SJSA1 (cell line): ENCODE measurements at regions not wholly inside any gene's neighbourhood (a gene's known extent, or its start where the extent isn't known, plus 50 kb on each side); places are given as distances from the start of the nearest gene placed in this dataset.

ENCODE experiments used
- DNase-seq, 2 experiments: peaks; one replicate each; pipeline ENCODE4 v3.0.0-alpha.2; 2015 to 2020; ENCODE audit warnings: low spot score in 2 of 2, low read depth in 1 of 2
- H3K27ac ChIP-seq: fragments of 250-450 bp; sonication (Bioruptor Pico); 2 replicates; pipeline ENCODE4 v1.5.1; 2020; ENCODE audit warnings: mild to moderate bottlenecking, moderate library complexity
- H3K27me3 ChIP-seq: fragments of 250-450 bp; sonication (Bioruptor Pico); replicated peaks from 2 replicates; pipeline ENCODE4 v1.5.1; 2020; ENCODE audit warnings: mild to moderate bottlenecking, moderate library complexity
- H3K36me3 ChIP-seq: fragments of 250-450 bp; sonication (Bioruptor Pico); 2 replicates; pipeline ENCODE4 v1.5.1; 2020; ENCODE audit warnings: mild to moderate bottlenecking
- H3K4me1 ChIP-seq: fragments of 250-450 bp; sonication (Bioruptor Pico); replicated peaks from 2 replicates; pipeline ENCODE4 v1.6.1; 2021; ENCODE audit warnings: mild to moderate bottlenecking
- H3K4me3 ChIP-seq: fragments of 250-450 bp; sonication (Bioruptor Pico); 2 replicates; pipeline ENCODE4 v1.5.1; 2020; ENCODE audit warnings: mild to moderate bottlenecking
- H3K9me3 ChIP-seq: fragments of 250-450 bp; sonication (Bioruptor Pico); replicated peaks from 2 replicates; pipeline ENCODE4 v1.5.1; 2020; ENCODE audit warnings: mild to moderate bottlenecking

DNA sequence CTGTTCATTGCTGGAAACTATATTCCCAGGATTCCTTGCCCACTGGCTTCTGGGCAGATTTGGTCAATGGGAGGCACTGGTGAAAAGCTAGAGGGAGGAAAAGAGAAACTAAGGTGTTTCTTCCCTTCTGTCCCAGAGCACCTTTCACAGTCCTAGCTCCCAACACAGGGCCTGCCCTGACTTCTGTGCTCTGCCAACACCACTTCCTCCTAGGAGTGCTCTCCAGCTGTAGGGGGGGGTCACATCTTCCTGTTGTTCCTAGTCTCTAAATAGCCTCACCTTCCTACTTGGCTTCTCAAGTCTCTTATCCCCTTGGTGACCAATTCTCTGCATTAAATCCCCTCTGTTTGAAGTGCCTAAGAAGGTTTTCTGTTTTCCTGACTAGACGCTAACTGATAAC lies 115.4 kb downstream of the ADRB2 start:
- Histone ChIP-seq H3K9me3 (no peaks in the 10 kb centered on the region), H3K27me3 (no peaks in the 10 kb centered on the region), H3K4me3 (no peak overlapping the region), H3K4me1 (peaks cover 9% of the 10 kb centered on the region), H3K27ac (no peak overlapping the region), H3K36me3 (no peaks in the 10 kb centered on the region)
- peak in 1 of 2 experiments; percentile 16 for DNase-seq

GRCh38 chr5:148949841-148950470 lies 112.9 kb downstream of the SH3TC2 start:
- Histone ChIP-seq H3K27ac (no peak overlapping the region), H3K4me3 (no peak overlapping the region), H3K9me3 (no peaks in the 10 kb centered on the region), H3K36me3 (no peaks in the 10 kb centered on the region), H3K4me1 (peaks cover 6% of the 10 kb centered on the region), H3K27me3 (no peaks in the 10 kb centered on the region)
- no peak for DNase-seq

DNA sequence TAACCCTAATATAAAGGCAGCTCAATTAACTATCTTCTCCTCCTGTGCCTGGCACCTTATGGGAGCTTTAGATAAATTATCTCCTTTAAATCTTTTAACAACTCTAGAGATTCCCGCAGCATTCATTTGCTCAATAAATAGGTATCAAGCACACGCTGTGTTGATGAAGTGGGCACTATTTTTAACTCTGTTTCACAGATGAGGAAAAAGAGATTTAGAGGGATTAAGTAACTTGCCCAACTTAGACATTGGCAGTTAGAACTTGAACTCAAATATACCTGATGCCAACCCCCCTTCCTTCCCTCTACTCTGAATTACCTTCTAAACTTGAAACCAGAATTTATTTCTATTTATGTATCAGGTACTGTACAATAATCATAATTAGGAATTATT lies 112.4 kb downstream of the SH3TC2 start:
- Histone ChIP-seq H3K9me3 (no peaks in the 10 kb centered on the region), H3K4me3 (no peak overlapping the region), H3K27ac (no peak overlapping the region), H3K4me1 (peaks cover 6% of the 10 kb centered on the region), H3K27me3 (no peaks in the 10 kb centered on the region), H3K36me3 (no peaks in the 10 kb centered on the region)
- no peak for DNase-seq

DNA sequence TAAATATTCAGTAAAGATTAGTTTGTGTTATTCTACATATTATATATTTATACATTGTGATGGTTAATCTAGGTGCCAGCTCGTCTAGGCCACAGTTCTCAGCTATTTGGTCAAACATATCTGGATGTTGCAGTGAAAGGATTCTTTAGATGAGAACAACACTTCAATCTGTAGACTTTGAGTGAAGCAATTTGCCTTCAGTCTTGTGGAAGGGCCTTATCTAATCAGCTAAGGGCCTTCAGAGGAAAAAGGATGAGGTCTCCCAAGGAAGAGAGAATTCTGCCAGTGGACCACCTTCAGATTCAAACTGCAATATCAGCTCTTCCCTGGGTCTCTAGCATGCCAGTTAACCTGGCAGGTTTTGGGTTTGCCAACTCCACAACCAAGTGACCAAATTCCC lies 112.0 kb downstream of the SH3TC2 start:
- Histone ChIP-seq H3K27me3 (no peaks in the 10 kb centered on the region), H3K4me1 (peaks cover 6% of the 10 kb centered on the region)

DNA sequence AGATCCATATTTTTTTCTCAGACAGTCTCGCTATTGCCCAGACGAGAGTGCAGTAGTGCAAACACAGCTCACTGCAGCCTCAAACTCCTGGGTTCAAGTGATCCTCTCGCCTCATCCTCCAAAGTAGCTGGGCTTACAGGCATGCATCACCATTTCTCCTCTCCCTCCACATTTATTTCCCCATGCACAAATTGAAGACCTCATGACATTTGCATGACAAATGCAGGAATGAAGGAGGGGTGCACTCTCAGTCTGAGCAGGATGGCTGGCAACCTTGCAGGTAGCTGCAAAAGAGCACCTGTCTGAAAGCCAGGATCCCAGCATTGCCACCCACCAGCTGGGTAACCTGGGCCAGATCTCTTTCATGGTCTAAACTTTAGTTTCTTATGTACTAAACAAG lies 111.2 kb downstream of the SH3TC2 start:
- Histone ChIP-seq H3K27ac (no peak overlapping the region), H3K27me3 (no peaks in the 10 kb centered on the region), H3K9me3 (no peaks in the 10 kb centered on the region), H3K4me3 (no peak overlapping the region), H3K4me1 (peaks cover 6% of the 10 kb centered on the region), H3K36me3 (no peaks in the 10 kb centered on the region)
- DNase-seq, result no peak

More for the DNA sequence above, 112.0 kb downstream of the SH3TC2 start:
- Histone ChIP-seq H3K27ac (no peak overlapping the region), H3K36me3 (no peaks in the 10 kb centered on the region), H3K4me3 (no peak overlapping the region), H3K9me3 (no peaks in the 10 kb centered on the region)
- DNase-seq, result no peak

GRCh38 chr5:148952097-148952867 lies 110.6 kb downstream of the SH3TC2 start:
- Histone ChIP-seq H3K9me3 (no peaks in the 10 kb centered on the region), H3K27me3 (no peaks in the 10 kb centered on the region), H3K4me1 (peaks cover 7% of the 10 kb centered on the region), H3K36me3 (no peaks in the 10 kb centered on the region), H3K27ac (no peak overlapping the region), H3K4me3 (no peak overlapping the region)
- DNase-seq, result no peak

GRCh38 chr5:148953711-148954110 lies 109.2 kb downstream of the SH3TC2 start:
- H3K4me1 ChIP-seq, result peaks cover 15% of the 10 kb centered on the region
- H3K4me3 ChIP-seq, result no peak overlapping the region
- H3K36me3 ChIP-seq, result no peaks in the 10 kb centered on the region
- no peak overlapping the region for H3K27ac ChIP-seq
- H3K27me3 ChIP-seq, result no peaks in the 10 kb centered on the region
- no peak for DNase-seq
- H3K9me3 ChIP-seq, result no peaks in the 10 kb centered on the region
